ENCODE measurements at regions not wholly inside any gene's neighbourhood (a gene's known extent, or its start where the extent isn't known, plus 50 kb on each side); places are given as distances from the start of the nearest gene placed in this dataset.

- Histone ChIP-seq H3K4me2 (ENCODE audit: insufficient read depth, low read length) (no peak overlapping the region), H2AFZ (ENCODE audit: low read depth, low read length) (no peak overlapping the region), H3K27ac (ENCODE audit: extremely low read depth, low read depth, low read length) (no peak overlapping the region), H3K27me3 (ENCODE audit: control insufficient read depth in 2 of 2, insufficient read depth in 2 of 2, low read length in 2 of 2) (no peaks in the 10 kb centered on the region), H3K36me3 (ENCODE audit: control insufficient read depth, insufficient read depth, low read length) (no peaks in the 10 kb centered on the region), H3K9ac (ENCODE audit: insufficient read depth in 1 of 2, low read depth in 2 of 2, low read length in 2 of 2) (no peak overlapping the region), H3K9me3 (replicated peaks; ENCODE audit: control insufficient read depth, insufficient read depth, low read depth, low read length) (no peaks in the 10 kb centered on the region), H3K9me1 (ENCODE audit: control insufficient read depth, insufficient read depth, low read length) (no peaks in the 10 kb centered on the region), H4K20me1 (replicated peaks; ENCODE audit: control insufficient read depth, insufficient read depth, low read length) (no peaks in the 10 kb centered on the region), H3K4me3 (no peak overlapping the region), H3K79me2 (ENCODE audit: control insufficient read depth, insufficient read depth, low read length) (no peaks in the 10 kb centered on the region), H3K4me1 (replicated peaks in 1 of 2; ENCODE audit: control insufficient read depth in 2 of 2, insufficient read depth in 2 of 2, low read length in 2 of 2) (no peaks in the 10 kb centered on the region)
- ATAC-seq = no peak
- intact Hi-C loops (cut with micrococcal nuclease) = no loop called here
- BruUV-seq (replicated peaks) = no TSS peak
- in situ Hi-C loops (cut with MboI) = no loop called here
- POLR2A ChIA-PET = no interaction called here
- no peak for DNase-seq (ENCODE audit: extremely low read depth in 1 of 4, low spot score in 3 of 4)
- CTCF ChIA-PET (ENCODE audit: low intra/inter-chr PET ratio) = no interaction called here
- TF ChIP-seq NFYB (IDR thresholded peaks at IDR 0.05; ENCODE audit: extremely low read depth, insufficient read length) (no peak), ZNF766 (CRISPR knock-in tag; conservative IDR thresholded peaks at IDR 0.05) (no peak), ZBTB43 (CRISPR knock-in tag; IDR thresholded peaks at IDR 0.05) (no peak), TCF7 (IDR thresholded peaks at IDR 0.05; ENCODE audit: borderline replicate concordance) (no peak), ZBTB5 (IDR thresholded peaks at IDR 0.05) (no peak), LEF1 (IDR thresholded peaks at IDR 0.05) (no peak), GABPB1 (CRISPR knock-in tag; IDR thresholded peaks at IDR 0.05) (no peak)
- WGBS (ENCODE audit: insufficient coverage, low coverage, missing lambda C conversion rate) = 12% methylated on average over 13 of the region's 13 CpGs
- no peak for FAIRE-seq
Measured at GRCh38 chr10:85238676-85239075, 910.3 kb downstream of the CCSER2 start.

All from K562 (cell line).